Suprapubic skin (tissue), 3 donors: ENCODE measurements at regions not wholly inside any gene's neighbourhood (a gene's known extent, or its start where the extent isn't known, plus 50 kb on each side); places are given as distances from the start of the nearest gene placed in this dataset.

ENCODE experiments used
- CTCF ChIP-seq, 2 donors: fragments of 200-600 bp in 1 of 2; fragments of 450-650 bp in 1 of 2; sonication (generic) in 1 of 2; IDR thresholded peaks; one replicate each; pipeline ENCODE4 v1.5.1; 2016 to 2019; ENCODE audit warnings: antibody characterized with exemption in 2 of 2, mild to moderate bottlenecking in 1 of 2, moderate library complexity in 1 of 2
- EP300 ChIP-seq: sonication (generic); formaldehyde crosslinking; IDR thresholded peaks from one replicate; pipeline ENCODE4 v1.6.1; 2017; ENCODE audit warnings: antibody characterized with exemption

GRCh38 chr15:25982736-25983135 is 119.6 kb upstream of the ATP10A start:
- TF ChIP-seq EP300: no peak
- TF ChIP-seq CTCF (IDR thresholded peaks at IDR 0.05): no peak
